DND-41 (cell line): ENCODE measurements at regions not wholly inside any gene's neighbourhood (a gene's known extent, or its start where the extent isn't known, plus 50 kb on each side); places are given as distances from the start of the nearest gene placed in this dataset.

Experiments used
- EZH2 ChIP-seq: IDR thresholded peaks from 3 replicates; pipeline ENCODE4 v1.6.1; 2012; ENCODE audit warnings: borderline replicate concordance, low read depth, mild to moderate bottlenecking, moderate library complexity, low read length, inconsistent platforms; ENCODE audit not compliant: severe bottlenecking
- TF ChIP-seq, protein P1 (sequence below): IDR thresholded peaks from 2 replicates; pipeline ENCODE4 v1.5.1; 2012; ENCODE audit warnings: borderline replicate concordance, low read length, moderate library complexity, mild to moderate bottlenecking; ENCODE audit not compliant: poor library complexity, severe bottlenecking; ENCODE audit errors: extremely low read depth

GRCh38 chr12:115323223-115323905 is 639.4 kb upstream of the TBX3 start:
- TF ChIP-seq EZH2, result no peak
- TF ChIP-seq, protein P1, sequence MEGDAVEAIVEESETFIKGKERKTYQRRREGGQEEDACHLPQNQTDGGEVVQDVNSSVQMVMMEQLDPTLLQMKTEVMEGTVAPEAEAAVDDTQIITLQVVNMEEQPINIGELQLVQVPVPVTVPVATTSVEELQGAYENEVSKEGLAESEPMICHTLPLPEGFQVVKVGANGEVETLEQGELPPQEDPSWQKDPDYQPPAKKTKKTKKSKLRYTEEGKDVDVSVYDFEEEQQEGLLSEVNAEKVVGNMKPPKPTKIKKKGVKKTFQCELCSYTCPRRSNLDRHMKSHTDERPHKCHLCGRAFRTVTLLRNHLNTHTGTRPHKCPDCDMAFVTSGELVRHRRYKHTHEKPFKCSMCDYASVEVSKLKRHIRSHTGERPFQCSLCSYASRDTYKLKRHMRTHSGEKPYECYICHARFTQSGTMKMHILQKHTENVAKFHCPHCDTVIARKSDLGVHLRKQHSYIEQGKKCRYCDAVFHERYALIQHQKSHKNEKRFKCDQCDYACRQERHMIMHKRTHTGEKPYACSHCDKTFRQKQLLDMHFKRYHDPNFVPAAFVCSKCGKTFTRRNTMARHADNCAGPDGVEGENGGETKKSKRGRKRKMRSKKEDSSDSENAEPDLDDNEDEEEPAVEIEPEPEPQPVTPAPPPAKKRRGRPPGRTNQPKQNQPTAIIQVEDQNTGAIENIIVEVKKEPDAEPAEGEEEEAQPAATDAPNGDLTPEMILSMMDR, result no peak
